SHP77 treated with DMSO at 0.1 percent for 48 hours (cell line): ENCODE measurements at regions not wholly inside any gene's neighbourhood (a gene's known extent, or its start where the extent isn't known, plus 50 kb on each side); places are given as distances from the start of the nearest gene placed in this dataset.
"Not testable (repeated sequence)": the region's sequence is repeated elsewhere in the genome, so short reads cannot be mapped to it uniquely, and the experiment has no call there.

Experiments used
- DNase-seq: peaks from one replicate; lab custom pipeline; 2025; lab: John Stamatoyannopoulos, UW

- no peak for DNase-seq
Observed at GRCh38 chr12:84043355-84043754, 869.2 kb downstream of the SLC6A15 start.

DNA sequence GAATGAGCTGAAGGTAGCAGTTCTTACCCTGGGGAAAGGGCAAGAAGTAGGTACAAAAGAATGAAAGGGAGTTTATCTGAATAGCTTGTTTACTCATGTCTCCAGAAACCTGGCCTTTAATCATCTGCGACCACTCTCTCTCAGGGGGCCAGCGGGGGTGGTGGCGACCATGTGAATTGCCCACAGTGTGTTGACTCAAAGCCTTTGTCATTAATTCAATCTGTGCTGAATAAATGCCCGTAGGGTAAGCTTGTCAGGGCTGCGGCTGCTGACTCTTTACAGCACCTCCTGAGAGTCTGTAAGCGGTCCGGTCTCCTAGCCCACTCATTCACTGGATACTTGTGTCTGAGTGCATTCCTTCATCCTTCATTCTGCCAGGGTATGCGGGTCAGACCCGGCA is 874.4 kb downstream of the SLC6A15 start:
- DNase-seq: no peak

DNA sequence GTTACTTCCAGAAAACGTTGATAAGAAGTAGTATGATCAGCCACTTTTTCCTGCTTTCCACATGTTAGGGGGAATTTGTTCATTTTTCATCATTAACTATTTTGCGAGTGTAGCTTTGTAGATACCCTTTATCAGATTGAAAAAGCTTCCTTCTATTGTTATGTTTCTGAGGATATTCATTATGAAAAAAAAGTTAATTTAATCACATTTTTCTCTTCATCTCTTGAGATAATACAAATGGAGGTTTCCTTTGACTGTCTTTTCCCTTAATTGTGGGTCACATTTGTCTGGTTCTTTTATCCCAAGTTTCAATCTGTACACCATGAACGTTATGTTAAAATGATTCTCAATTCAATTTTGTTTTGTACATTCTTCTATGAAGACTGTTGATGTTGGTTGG is 875.7 kb downstream of the SLC6A15 start:
- no peak for DNase-seq

DNA sequence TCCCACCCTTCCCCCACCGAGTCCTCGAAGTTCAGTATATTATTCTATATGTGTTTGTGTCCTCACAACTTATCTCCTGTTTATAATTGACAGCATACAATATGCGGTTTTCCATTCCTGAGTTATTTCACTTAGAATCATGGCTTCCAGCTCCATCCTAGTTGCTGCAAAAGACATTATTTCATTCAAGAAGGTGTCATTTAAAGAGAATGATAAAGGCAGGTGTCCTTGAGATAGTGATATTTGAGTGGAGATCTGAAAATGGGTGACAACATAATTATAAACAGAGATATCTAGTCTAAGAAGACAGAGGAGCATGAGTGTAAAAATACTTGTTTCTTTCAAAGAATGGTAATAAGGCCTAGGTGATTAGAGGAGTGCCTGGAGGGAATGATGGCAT is 876.8 kb downstream of the SLC6A15 start:
- DNase-seq: no peak

GRCh38 chr12:84034871-84035270 is 877.7 kb downstream of the SLC6A15 start:
- DNase-seq: no peak

DNA sequence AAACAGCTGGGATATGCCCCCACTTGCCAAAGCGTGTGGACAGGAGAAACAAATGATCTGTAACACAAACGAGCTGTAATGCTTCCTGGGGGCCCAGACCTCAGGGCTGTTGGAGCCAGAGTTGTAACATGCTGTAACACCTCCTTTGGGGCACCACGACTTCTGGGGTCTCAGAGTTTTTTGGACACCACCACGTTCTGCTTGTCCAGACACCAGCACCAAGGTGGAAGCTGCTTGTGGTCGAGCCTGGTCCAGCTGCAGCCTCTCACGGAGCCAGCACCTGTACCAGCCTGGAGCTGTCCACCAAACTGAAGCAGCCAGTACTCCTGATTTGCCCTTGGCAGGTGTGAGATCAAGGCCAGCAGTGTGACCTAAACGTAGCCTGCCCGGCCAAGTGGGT is 879.4 kb downstream of the SLC6A15 start:
- no peak for DNase-seq

DNA sequence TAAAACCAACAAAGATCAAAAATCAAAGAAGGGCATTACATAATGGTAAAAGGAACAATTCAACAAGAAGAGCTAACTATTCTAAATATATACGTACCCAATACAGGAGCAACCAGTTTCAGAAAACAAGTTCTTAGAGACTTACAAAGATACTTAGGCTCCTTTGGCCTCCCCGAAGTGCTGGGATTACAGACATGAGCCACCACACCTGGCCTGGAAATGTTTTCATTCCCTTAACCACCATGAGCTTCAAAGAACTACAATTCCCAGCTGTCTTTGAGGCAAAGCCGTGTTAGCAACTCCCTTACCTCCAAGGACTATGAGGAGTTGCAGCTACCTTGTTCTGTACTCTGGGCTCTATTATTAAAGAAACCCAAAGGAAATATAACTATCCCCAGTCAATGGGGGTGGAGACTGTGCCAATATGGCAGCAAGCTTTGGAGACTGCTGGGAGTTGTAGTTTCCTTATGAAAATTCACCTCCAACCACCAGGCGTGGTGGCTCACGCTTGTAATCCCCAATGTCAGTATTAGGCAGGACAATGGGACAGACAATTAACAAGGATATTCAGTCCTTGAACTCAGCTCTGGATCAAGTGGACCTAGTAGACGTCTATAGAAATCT is 893.9 kb downstream of the SLC6A15 start:
- not testable (repeated sequence) for DNase-seq

DNA sequence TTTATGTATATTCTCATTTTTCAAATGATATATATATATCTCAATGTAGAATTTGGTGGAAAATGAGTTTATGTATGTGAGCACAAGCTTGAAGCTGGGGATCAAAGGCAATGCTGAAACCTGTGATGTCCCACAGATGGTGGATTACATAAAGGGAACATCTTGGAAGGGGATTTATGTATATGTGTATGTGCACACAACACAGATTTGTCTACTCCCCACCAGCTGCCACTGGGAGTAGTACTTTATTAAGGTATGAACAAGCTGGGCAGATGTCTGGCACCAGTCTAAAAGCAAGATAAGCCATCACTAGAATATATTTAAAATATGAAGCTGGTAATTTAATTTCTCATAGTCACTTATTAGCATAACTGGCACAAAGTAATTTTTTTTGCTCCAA is 895.6 kb downstream of the SLC6A15 start:
- DNase-seq: no peak

GRCh38 chr12:83997423-83997822 is 915.2 kb downstream of the SLC6A15 start:
- no peak for DNase-seq

- no peak for DNase-seq
Observed at GRCh38 chr12:83996671-83997070, 915.9 kb downstream of the SLC6A15 start.

DNA sequence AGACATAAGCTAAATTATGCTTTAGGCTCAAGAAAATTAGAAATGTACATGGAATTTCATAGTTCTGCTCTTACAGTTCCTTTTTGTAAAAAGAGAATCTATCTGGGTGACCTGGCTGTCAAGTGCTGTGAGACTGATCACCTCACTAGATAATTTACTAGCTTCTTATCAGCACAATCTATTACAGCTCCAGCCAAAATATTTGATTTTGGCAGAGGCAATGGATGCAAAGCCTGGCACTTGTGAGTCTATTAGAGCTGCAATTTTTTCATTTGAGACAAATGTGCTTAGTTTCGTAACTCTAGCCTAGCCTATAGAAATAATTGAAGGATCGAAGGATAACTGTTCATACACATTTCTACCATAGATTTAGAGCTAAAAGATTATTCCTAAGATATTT is 927.5 kb downstream of the SLC6A15 start:
- DNase-seq: no peak

DNA sequence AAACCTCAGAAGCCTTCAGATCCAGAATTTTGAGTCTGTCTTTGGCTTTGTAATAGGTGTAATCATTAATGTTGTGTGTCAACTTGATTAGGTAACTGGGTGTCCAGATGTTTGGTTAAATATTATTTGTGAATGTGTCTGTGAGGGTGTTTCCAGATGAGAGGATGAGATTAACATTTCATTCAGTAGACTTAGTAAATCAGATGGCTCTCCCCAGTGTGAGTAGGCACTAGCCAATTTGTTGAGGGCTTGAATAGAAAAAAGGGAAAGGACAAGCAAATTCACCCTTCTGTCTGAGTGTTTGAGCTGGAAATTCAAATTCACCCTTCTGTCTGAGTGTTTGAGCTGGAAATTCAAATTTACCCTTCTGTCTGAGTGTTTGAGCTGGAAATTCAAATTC is 932.2 kb downstream of the SLC6A15 start:
- DNase-seq: no peak

DNA sequence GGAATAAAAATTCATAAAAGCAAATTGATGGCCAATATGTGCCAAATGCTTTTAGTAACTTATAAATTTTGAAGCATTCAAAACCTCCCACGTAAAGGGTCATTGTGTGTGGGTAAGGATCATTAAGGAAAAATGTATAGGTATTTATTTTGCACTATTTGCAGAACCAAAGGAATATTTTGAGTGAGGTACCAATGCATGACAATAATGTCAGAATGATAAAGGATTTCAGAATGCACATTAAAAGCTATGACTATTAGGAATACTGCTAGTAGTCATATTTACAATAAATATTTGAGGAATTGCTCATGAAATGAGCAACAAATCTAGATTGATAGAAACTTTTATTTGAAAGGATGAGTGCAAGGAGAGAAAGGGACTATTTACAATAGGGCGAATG is 932.8 kb downstream of the SLC6A15 start:
- DNase-seq: no peak

GRCh38 chr12:83971781-83972180 is 940.8 kb downstream of the SLC6A15 start:
- no peak for DNase-seq

- DNase-seq: no peak
Observed at GRCh38 chr12:83960767-83961166, 951.8 kb downstream of the SLC6A15 start.

DNA sequence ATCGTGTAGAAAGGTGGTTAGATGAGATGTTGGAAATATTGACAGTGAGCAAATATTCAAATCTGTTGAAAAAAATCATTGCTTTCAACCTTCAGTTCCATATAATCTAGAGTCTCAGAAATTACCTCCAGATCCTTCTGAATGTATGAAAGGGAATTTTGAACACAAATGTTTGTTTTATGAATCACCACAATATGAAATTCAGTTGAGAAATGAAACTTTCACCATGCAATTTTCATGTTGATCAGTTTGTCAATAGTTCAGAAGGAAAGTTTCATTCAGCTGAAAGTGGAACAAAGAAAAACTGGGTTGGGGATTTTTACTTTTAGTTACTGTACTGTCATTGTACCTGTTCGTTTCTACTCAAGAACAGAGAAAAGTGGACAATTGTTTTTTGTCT is 953.6 kb downstream of the SLC6A15 start:
- DNase-seq: no peak

- DNase-seq: no peak
Observed at GRCh38 chr12:83954956-83955601, 957.5 kb downstream of the SLC6A15 start.

DNA sequence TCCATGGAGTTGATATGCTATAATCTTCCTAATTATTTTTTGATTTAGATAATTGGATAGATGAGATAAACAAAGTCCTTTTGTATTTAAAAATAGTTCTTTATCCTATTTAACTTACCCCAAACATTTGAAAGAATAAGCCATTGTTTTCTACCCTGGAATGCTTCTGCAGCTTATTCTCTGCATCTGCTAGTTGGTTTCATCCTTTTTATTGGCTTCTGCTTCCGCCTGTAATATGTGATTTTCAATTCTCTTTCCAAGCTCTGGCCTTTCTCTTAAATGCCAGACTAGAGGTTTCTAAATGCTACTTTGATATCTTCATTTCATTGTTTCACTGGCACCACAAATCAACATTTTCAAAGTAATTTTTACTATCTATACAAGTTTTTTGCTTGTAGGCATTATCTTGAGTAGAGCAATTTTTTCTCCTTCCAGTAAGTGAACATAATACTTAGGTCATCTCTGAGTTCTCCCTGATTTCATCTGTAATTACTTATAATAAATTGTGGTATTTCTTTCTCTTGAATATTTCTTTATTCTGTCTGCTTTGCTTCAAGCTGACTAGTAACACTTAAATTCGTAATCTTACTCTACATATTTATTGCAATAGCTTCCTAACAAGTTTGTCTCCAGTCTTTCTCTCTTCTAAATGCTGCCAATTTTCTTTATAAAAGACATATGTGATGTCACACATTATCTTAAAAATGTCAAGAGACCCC is 958.4 kb downstream of the SLC6A15 start:
- no peak for DNase-seq

DNA sequence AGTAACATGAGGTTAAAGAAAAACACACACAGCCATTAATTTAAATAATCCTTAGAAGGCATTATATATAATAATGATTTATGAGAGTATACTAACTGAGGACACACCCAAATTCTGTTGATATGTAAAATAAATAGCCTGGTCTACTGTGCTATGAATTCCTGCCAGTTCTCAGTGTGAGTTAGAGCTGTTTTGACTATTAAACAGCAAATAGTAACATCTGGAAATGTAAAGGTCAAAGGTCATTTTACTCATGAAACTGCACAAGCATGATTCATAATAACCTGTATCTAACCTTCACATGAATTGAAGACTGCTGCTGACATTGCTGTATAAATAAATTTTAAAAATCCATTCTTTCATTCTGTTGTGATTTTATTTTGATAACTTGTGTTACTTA is 966.7 kb downstream of the SLC6A15 start:
- DNase-seq: no peak

GRCh38 chr12:83939718-83940117 is 972.9 kb downstream of the SLC6A15 start:
- no peak for DNase-seq

DNA sequence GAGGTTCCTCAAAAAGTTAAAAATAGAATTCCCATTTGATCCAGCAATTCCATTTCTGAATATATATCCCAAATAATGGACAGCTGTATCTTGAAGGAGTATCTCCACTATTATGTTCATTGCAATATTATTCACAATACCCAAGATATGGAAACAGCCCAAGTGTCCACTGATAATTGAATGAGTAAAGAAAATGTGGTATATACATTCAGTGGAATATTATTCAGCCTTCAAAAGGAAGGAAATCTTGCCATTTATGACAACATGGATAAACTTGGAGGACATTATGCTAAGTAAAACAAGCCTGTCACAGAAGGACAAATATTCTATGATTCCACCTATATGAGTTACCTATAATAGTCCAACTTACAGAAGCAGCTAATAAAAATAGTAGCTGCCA is 979.0 kb downstream of the SLC6A15 start:
- no peak for DNase-seq

DNA sequence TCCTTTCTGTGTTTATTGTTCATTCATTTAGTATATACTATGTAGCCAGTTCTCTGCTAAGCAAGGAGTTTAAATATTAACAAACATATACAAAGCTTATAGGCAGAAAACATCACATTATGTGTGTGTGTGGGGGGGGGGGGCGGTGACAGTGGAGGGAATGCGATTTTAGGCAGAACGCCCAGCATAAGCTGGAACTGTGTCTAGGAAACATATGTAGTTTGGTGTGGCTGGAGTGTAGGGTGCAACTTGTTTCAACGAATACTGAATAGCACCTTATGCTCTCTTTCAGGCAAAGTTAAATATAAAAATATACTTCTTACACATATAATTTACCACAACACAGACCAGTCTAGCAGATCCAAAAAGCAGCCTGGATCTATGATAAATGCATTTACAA is 980.6 kb downstream of the SLC6A15 start:
- DNase-seq: no peak

DNA sequence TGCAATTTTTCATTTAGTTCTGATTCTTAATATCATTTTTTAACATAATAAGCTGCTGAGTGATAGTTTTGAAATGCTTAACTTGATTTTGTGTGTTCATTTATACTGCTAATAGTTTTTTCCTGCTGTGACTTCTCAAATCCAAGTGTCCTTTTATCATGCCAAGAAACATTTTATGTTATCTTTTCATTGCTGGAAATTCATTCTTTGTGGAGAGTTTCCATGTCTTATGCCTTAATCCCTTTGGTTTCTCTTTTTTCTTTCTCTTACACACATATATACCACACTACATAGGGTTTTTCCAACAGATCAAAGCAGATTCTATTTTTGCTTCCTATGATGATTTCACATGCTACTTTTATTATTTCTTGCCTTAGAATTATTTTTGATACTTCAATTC is 981.1 kb downstream of the SLC6A15 start:
- DNase-seq: no peak

GRCh38 chr12:83929792-83930191 is 982.8 kb downstream of the SLC6A15 start:
- not testable (repeated sequence) for DNase-seq
